ENCODE measurements at regions not wholly inside any gene's neighbourhood (a gene's known extent, or its start where the extent isn't known, plus 50 kb on each side); places are given as distances from the start of the nearest gene placed in this dataset.

DNA sequence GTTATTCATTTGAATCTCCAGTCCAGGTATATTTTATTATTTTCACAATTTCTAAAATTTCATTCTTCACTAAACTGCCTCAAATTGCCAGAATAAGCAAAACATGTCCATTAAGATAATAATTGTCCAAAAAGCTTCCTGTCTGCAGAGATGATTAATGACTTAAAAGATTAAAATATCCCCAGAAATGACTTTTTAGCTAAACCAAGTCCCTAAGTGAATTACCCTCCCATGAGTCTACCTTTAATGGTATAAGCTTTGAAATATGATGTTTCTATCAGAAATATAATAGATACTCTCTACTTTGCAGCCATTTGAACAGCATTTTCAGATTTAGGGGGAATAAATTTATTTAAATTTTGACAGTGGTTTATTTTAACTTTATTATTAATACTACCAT is 289.2 kb upstream of the EMCN start:
- TF ChIP-seq, protein P1, sequence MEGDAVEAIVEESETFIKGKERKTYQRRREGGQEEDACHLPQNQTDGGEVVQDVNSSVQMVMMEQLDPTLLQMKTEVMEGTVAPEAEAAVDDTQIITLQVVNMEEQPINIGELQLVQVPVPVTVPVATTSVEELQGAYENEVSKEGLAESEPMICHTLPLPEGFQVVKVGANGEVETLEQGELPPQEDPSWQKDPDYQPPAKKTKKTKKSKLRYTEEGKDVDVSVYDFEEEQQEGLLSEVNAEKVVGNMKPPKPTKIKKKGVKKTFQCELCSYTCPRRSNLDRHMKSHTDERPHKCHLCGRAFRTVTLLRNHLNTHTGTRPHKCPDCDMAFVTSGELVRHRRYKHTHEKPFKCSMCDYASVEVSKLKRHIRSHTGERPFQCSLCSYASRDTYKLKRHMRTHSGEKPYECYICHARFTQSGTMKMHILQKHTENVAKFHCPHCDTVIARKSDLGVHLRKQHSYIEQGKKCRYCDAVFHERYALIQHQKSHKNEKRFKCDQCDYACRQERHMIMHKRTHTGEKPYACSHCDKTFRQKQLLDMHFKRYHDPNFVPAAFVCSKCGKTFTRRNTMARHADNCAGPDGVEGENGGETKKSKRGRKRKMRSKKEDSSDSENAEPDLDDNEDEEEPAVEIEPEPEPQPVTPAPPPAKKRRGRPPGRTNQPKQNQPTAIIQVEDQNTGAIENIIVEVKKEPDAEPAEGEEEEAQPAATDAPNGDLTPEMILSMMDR (conservative IDR thresholded peaks at IDR 0.05) = no peak
- no peak for TF ChIP-seq ZFX (IDR thresholded peaks at IDR 0.05)

DNA sequence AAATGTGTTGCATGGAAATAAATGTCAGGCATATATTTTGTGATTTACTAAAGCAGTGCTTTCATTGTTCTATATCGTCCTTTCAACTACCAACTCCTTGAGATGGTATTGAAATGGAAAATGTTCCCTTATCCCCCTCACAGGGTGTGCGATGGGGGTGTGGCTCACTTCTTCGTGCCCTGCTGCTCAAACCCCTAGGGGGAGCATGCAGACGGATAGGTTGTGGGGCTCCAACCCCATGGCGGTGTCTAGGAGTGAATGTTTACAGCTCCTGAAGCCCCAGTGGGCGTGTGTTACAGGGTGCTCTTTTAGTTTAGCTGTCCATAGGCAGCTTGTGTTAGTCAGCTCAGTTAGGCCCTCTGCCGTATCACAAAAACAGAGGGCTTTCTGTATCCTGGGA is 287.7 kb upstream of the EMCN start:
- H3K27ac ChIP-seq = no peak overlapping the region
- TF ChIP-seq ZFX (IDR thresholded peaks at IDR 0.05) = no peak
- TF ChIP-seq, protein P1 (conservative IDR thresholded peaks at IDR 0.05) = no peak

More for the DNA sequence above, 289.2 kb upstream of the EMCN start:
- no peak overlapping the region for H3K27ac ChIP-seq

DNA sequence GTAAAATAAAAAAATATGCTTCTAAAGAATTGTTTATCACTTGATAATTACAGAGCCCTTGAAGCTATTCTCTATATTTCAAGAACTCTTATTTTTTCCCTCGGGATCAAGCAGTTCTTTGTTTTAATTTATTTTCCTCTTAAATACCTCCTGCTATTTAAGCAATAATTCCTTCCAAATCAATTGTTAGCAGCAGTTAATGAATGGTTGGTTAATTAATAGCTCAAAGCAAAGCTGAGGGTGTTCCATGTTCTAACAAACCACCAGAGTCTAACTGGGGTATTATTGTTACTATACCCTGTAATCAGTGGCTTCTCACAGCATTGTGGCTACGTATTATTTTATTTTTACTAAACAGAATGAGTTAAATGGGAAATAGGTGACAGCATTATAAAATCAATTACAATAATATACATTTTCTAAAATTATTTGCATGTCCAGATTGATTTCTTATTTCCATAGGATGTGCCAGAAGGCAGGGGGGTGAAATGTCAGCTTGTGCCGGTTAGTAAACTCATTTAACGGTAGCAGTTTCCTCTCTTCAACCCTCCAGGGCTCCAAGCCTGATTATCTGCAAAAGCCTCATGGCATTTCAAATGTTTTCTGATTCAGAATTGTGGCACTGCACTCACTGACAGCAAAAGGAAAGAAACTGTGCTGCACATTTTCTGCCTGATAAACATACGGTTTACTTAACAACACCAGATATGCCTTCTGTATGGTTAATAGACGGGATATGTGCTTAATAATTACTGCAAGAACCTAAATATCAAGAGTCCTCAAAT is 286.9 kb upstream of the EMCN start:
- TF ChIP-seq, protein P1 (conservative IDR thresholded peaks at IDR 0.05) = no peak

DNA sequence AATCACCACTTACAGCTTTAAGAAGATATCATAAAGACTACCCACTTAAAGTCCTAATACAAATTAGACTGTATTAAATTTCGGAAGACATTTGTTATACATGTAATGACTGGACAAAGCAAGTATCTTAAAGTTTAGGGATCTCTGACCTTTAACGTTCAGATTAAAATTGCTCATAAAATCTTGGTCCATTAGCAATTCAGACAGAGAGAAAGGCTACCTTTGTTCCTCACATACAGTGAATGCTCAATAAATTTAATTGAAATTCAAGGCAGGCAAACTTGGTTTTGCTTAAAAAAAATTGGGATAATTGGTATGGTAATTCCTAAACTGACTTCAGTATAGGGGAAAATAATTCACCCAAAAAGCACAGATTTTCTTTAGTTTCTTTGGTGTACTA is 285.9 kb upstream of the EMCN start:
- H3K27ac ChIP-seq = no peak overlapping the region
- TF ChIP-seq ZFX (IDR thresholded peaks at IDR 0.05) = no peak
- TF ChIP-seq, protein P1 (conservative IDR thresholded peaks at IDR 0.05) = no peak

More for the DNA sequence above, 286.9 kb upstream of the EMCN start:
- no peak overlapping the region for H3K27ac ChIP-seq

DNA sequence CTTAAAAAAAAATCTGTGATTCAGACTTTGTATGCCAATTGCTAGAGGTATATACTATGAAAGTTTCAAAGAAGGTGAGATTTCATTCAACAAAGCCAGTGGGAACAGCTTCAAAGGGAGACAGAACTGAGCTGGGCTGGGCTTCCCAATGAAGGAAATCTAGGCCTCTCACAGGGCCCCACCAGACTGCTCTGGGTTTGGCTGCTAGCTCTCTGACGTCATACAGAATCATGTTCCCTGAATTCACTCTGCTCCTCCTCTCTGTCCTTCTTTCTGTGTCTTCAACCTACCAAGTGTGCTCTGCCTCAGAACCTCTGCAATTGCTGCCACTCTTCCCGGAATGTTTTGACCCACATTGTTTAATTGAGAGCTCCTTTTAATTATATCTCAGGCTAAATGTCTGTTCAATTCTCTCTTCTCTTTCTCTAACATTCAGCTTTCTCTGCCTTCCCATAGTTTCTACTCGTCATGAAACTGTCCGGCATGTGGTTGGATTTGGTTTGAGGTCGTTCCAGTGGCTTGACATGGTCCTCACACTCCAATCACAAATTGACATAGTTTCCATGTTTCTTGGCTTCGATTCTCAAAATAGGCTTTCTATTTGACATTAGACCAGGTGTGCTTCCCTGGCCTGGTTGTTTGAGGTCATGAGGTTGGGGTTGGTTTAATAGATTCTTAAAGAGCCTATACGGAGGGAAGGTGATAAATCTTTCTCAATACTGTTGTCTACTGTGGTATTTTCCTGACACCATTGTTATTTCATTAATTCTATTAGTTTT is 282.1 kb upstream of the EMCN start:
- no peak for TF ChIP-seq ZFX (IDR thresholded peaks at IDR 0.05)
- TF ChIP-seq, protein P1 (conservative IDR thresholded peaks at IDR 0.05) = no peak

DNA sequence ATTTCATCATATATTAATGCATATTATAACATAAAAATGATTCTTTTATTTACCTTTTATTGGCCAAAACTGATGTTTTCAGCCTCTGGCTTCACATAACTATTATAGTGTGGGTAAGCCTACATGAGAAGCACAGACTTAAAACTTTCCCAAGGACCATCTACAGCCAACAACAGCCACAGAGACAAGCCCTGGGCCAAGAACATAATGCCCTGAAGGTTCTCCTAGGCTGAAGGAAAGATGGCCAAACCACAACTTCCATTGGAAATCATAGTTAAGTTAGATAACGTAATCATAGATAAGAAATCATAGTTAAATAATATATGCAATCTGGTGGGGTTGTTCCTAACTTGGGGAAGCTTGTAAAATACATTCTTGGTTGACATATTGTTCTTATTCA is 280.0 kb upstream of the EMCN start:
- H3K27ac ChIP-seq = no peak overlapping the region
- TF ChIP-seq ZFX (IDR thresholded peaks at IDR 0.05) = no peak
- TF ChIP-seq, protein P1 (conservative IDR thresholded peaks at IDR 0.05) = no peak

More for the DNA sequence above, 282.1 kb upstream of the EMCN start:
- no peak overlapping the region for H3K27ac ChIP-seq

DNA sequence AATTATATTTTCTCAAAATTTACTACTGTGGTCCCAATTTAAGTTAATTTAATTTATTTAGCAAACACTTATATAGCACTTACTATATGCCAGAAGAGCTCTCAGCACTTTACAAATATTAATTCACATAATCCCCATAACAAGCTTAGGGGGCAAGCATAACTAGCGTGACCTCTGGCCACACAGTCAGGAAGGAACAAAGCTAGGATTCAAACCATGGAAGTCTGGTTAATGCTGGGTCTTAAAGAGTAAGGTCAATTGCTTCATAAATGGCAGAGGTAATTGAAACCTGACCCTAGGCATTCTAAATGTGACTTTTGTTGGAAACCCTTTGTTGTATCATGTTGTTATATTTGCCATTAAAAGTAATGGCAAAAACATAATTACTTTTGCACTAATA is 279.5 kb upstream of the EMCN start:
- no peak overlapping the region for H3K27ac ChIP-seq
- no peak for TF ChIP-seq ZFX (IDR thresholded peaks at IDR 0.05)
- TF ChIP-seq, protein P1 (conservative IDR thresholded peaks at IDR 0.05) = no peak
